Neural cell (in vitro differentiated cells): ENCODE measurements at regions not wholly inside any gene's neighbourhood (a gene's known extent, or its start where the extent isn't known, plus 50 kb on each side); places are given as distances from the start of the nearest gene placed in this dataset.

Experiments used
- CTCF ChIP-seq: fragments of 450-650 bp; IDR thresholded peaks from 2 replicates; pipeline ENCODE4 v1.5.1; 2014; ENCODE audit warnings: antibody characterized with exemption, mild to moderate bottlenecking, moderate library complexity; ENCODE audit not compliant: poor library complexity, severe bottlenecking
- EP300 ChIP-seq: fragments of 450-650 bp; conservative IDR thresholded peaks from 2 replicates; pipeline ENCODE4 v1.6.1; 2014; ENCODE audit warnings: antibody characterized with exemption, mild to moderate bottlenecking, moderate library complexity; ENCODE audit not compliant: poor library complexity, severe bottlenecking
- EZH2 ChIP-seq: fragments of 200-600, 300-800 bp; shearing (Covaris generic), sonication (generic); IDR thresholded peaks from 2 replicates; pipeline ENCODE4 v1.6.1; 2014; ENCODE audit warnings: antibody characterized with exemption, low read length, borderline replicate concordance, mild to moderate bottlenecking; ENCODE audit not compliant: insufficient read depth, poor library complexity, severe bottlenecking
- POLR2AphosphoS5 ChIP-seq: IDR thresholded peaks from 2 replicates; pipeline ENCODE4 v1.6.1; 2012
- RAD21 ChIP-seq: fragments of 450-650 bp; conservative IDR thresholded peaks from 2 replicates; pipeline ENCODE4 v1.6.1; 2014; ENCODE audit warnings: antibody characterized with exemption, mild to moderate bottlenecking, moderate library complexity
- REST ChIP-seq: IDR thresholded peaks from 2 replicates; pipeline ENCODE4 v1.6.1; 2012; ENCODE audit warnings: borderline replicate concordance
- SMC3 ChIP-seq: fragments of 450-650 bp; conservative IDR thresholded peaks from 2 replicates; pipeline ENCODE4 v1.6.1; 2014; ENCODE audit warnings: antibody characterized with exemption, mild to moderate bottlenecking, moderate library complexity; ENCODE audit not compliant: poor library complexity
- TAF1 ChIP-seq: IDR thresholded peaks from 2 replicates; pipeline ENCODE4 v1.6.1; 2012; ENCODE audit warnings: low read depth

DNA sequence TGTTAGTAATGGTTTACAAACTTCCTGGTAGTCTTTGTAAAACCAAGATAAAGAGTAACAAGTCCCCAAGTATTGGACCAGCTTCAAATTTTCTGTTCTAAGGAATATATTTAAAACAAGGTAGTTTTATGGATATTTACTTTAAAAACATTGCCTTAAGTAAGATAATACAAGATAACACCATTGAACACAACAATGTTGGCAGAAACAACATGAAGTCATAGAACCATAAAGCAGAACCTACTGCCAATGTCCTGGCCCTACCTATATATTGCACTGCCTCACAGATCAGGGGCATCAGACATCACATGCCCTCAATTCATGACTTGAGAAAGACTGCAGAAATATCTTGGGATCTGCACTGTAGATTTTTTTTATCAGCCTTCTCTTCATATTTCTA, 1176.2 kb downstream of the PCDH7 start:
- no peak for TF ChIP-seq SMC3
- no peak for TF ChIP-seq RAD21
- no peak for TF ChIP-seq EP300
- no peak for TF ChIP-seq CTCF
- TF ChIP-seq POLR2AphosphoS5: no peak
- TF ChIP-seq EZH2: no peak
- TF ChIP-seq REST: no peak
- TF ChIP-seq TAF1: no peak
